ENCODE measurements at regions not wholly inside any gene's neighbourhood (a gene's known extent, or its start where the extent isn't known, plus 50 kb on each side); places are given as distances from the start of the nearest gene placed in this dataset.

- no peak for DNase-seq
These were observed 1310.8 kb upstream of the WWC1 start for GRCh38 chr5:166980666-166981065.

- DNase-seq, result no peak
These were observed 1309.2 kb upstream of the WWC1 start for GRCh38 chr5:166982226-166982625.

- no peak for DNase-seq
These were observed 1299.8 kb upstream of the WWC1 start for GRCh38 chr5:166991601-166992000.

GRCh38 chr5:166992108-166992507, 1299.3 kb upstream of the WWC1 start:
- DNase-seq, result no peak

GRCh38 chr5:166992874-166993722, 1298.3 kb upstream of the WWC1 start:
- no peak for DNase-seq

GRCh38 chr5:166994226-166994625, 1297.2 kb upstream of the WWC1 start:
- no peak for DNase-seq

- DNase-seq, result no peak
These were observed 1290.2 kb upstream of the WWC1 start for GRCh38 chr5:167001246-167001645.

- no peak for DNase-seq
These were observed 1282.7 kb upstream of the WWC1 start for GRCh38 chr5:167008705-167009104.

GRCh38 chr5:167011196-167011595, 1280.2 kb upstream of the WWC1 start:
- DNase-seq, result no peak

- no peak for DNase-seq
These were observed 1279.1 kb upstream of the WWC1 start for GRCh38 chr5:167012123-167013034.

- no peak for DNase-seq
These were observed 1276.9 kb upstream of the WWC1 start for GRCh38 chr5:167014401-167015056.

GRCh38 chr5:167020418-167020817, 1271.0 kb upstream of the WWC1 start:
- DNase-seq, result no peak

- DNase-seq, result no peak
These were observed 1262.0 kb upstream of the WWC1 start for GRCh38 chr5:167029488-167029887.

- DNase-seq, result no peak
These were observed 1260.8 kb upstream of the WWC1 start for GRCh38 chr5:167030500-167031120.

GRCh38 chr5:167036585-167036984, 1254.9 kb upstream of the WWC1 start:
- no peak for DNase-seq

GRCh38 chr5:167049043-167049663, 1242.3 kb upstream of the WWC1 start:
- DNase-seq, result no peak

GRCh38 chr5:167049771-167050567, 1241.5 kb upstream of the WWC1 start:
- DNase-seq, result no peak

- DNase-seq, result no peak
These were observed 1240.7 kb upstream of the WWC1 start for GRCh38 chr5:167050568-167051401.

GRCh38 chr5:167051402-167051768, 1240.1 kb upstream of the WWC1 start:
- no peak for DNase-seq

- DNase-seq, result no peak
These were observed 1238.7 kb upstream of the WWC1 start for GRCh38 chr5:167052791-167053190.

- DNase-seq, result no peak
These were observed 1233.8 kb upstream of the WWC1 start for GRCh38 chr5:167057665-167058064.

Data from stimulated activated CD4-positive, alpha-beta T cell treated with anti-CD3 and anti-CD28 coated beads, Interleukin-2, amount 100 ng/mL, for 48 hours (primary cell).